GM21619 (cell line): ENCODE measurements at regions not wholly inside any gene's neighbourhood (a gene's known extent, or its start where the extent isn't known, plus 50 kb on each side); places are given as distances from the start of the nearest gene placed in this dataset.

Experiments
- ATAC-seq: cut with Tn5 transposase; IDR thresholded peaks from one replicate; pipeline ENCODE4 v1.9.1; 2021; ENCODE audit not compliant: unreplicated experiment

- ATAC-seq: no peak
These were observed 94.8 kb upstream of the AFDN start for GRCh38 chr6:167731731-167732422.

GRCh38 chr6:167733740-167734661 is 92.7 kb upstream of the AFDN start:
- no peak for ATAC-seq

GRCh38 chr6:167734662-167735083 is 92.0 kb upstream of the AFDN start:
- no peak for ATAC-seq

GRCh38 chr6:167735084-167735950 is 91.4 kb upstream of the AFDN start:
- ATAC-seq: no peak

- ATAC-seq: no peak
These were observed 90.8 kb upstream of the AFDN start for GRCh38 chr6:167735951-167736288.

- no peak for ATAC-seq
These were observed 90.1 kb upstream of the AFDN start for GRCh38 chr6:167736486-167737204.

- no peak for ATAC-seq
These were observed 89.4 kb upstream of the AFDN start for GRCh38 chr6:167737205-167737830.

GRCh38 chr6:167738386-167738785 is 88.3 kb upstream of the AFDN start:
- no peak for ATAC-seq

- no peak for ATAC-seq
These were observed 86.8 kb upstream of the AFDN start for GRCh38 chr6:167739721-167740475.

- no peak for ATAC-seq
These were observed 83.9 kb upstream of the AFDN start for GRCh38 chr6:167742719-167743303.

- ATAC-seq: no peak
These were observed 81.7 kb upstream of the AFDN start for GRCh38 chr6:167744681-167745669.

GRCh38 chr6:167745670-167746389 is 80.9 kb upstream of the AFDN start:
- ATAC-seq: no peak

GRCh38 chr6:167746390-167746907 is 80.3 kb upstream of the AFDN start:
- ATAC-seq: no peak

- no peak for ATAC-seq
These were observed 79.7 kb upstream of the AFDN start for GRCh38 chr6:167746975-167747374.

- no peak for ATAC-seq
These were observed 79.1 kb upstream of the AFDN start for GRCh38 chr6:167747645-167748044.

GRCh38 chr6:167748046-167748445 is 78.7 kb upstream of the AFDN start:
- no peak for ATAC-seq
